Lower leg skin (tissue), 3 donors: ENCODE measurements at regions not wholly inside any gene's neighbourhood (a gene's known extent, or its start where the extent isn't known, plus 50 kb on each side); places are given as distances from the start of the nearest gene placed in this dataset.

Experiments used
- POLR2A ChIP-seq, 2 donors: fragments of 450-650 bp; IDR thresholded peaks; one replicate each; pipeline ENCODE4 v1.6.1; 2016 to 2017; ENCODE audit warnings: antibody characterized with exemption in 2 of 2, mild to moderate bottlenecking in 1 of 2, moderate library complexity in 1 of 2
- TF ChIP-seq, protein P1 (sequence below), 3 donors: fragments of 450-650 bp; IDR thresholded peaks; one replicate each; pipeline ENCODE4 v1.5.1; 2016; ENCODE audit warnings: antibody characterized with exemption in 3 of 3, mild to moderate bottlenecking in 3 of 3, moderate library complexity in 2 of 3

- TF ChIP-seq POLR2A (IDR thresholded peaks at IDR 0.05): no peak
- TF ChIP-seq, protein P1, sequence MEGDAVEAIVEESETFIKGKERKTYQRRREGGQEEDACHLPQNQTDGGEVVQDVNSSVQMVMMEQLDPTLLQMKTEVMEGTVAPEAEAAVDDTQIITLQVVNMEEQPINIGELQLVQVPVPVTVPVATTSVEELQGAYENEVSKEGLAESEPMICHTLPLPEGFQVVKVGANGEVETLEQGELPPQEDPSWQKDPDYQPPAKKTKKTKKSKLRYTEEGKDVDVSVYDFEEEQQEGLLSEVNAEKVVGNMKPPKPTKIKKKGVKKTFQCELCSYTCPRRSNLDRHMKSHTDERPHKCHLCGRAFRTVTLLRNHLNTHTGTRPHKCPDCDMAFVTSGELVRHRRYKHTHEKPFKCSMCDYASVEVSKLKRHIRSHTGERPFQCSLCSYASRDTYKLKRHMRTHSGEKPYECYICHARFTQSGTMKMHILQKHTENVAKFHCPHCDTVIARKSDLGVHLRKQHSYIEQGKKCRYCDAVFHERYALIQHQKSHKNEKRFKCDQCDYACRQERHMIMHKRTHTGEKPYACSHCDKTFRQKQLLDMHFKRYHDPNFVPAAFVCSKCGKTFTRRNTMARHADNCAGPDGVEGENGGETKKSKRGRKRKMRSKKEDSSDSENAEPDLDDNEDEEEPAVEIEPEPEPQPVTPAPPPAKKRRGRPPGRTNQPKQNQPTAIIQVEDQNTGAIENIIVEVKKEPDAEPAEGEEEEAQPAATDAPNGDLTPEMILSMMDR (IDR thresholded peaks at IDR 0.05): no peak
Observed at GRCh38 chr3:70531063-70531657, 218.7 kb upstream of the MDFIC2 start.
